GM13977 (cell line): ENCODE measurements at regions not wholly inside any gene's neighbourhood (a gene's known extent, or its start where the extent isn't known, plus 50 kb on each side); places are given as distances from the start of the nearest gene placed in this dataset.

Experiments used
- DNase-seq: peaks from one replicate; pipeline ENCODE4 v3.0.0; 2012; ENCODE audit warnings: low spot score
- in situ Hi-C: fragments of 300-500 bp; cut with MboI; formaldehyde crosslinking; loops from one replicate; pipeline ENCODE4 v1.12.0; 2022; ENCODE audit warnings: low sequenced_read_pairs, low pct_unique_long_range_greater_than_20kb, mixed read lengths, inconsistent platforms; ENCODE audit not compliant: unreplicated experiment
- TF ChIP-seq, protein P1 (sequence below): IDR thresholded peaks from 2 replicates; pipeline ENCODE4 v1.5.1; 2012; ENCODE audit warnings: mild to moderate bottlenecking, control low read depth; ENCODE audit not compliant: insufficient read depth; ENCODE audit errors: extremely low read depth, missing control alignments

DNA sequence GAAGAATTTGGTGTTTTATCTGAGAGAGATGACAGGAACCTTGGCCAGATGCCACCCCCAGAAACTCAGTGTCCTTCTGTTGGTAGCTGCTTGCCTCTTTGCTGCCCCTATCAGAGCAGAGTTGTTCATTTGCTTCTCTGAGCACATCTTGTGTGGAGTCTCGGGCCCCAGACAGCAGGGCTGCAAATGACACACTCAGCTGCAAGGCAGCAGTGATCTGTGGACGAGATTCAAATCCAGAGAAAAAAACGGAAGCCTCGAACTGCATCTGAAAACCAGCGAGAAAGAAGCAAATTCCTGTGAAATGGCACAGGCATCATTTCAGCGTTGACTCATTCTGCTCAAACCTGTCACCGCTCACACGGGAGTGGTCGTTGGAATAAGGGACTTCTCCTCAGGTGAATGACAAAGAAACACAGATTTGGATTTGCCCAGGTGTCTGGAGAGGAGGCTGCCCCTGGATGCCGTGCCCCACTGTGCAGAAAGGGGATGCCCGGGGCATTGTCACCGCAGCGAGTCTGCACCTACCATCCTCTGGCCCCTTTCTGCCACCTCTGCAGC, 144.7 kb downstream of the PFKFB3 start:
- peak; percentile 38 for DNase-seq
- in situ Hi-C loops: no loop called here
- TF ChIP-seq, protein P1, sequence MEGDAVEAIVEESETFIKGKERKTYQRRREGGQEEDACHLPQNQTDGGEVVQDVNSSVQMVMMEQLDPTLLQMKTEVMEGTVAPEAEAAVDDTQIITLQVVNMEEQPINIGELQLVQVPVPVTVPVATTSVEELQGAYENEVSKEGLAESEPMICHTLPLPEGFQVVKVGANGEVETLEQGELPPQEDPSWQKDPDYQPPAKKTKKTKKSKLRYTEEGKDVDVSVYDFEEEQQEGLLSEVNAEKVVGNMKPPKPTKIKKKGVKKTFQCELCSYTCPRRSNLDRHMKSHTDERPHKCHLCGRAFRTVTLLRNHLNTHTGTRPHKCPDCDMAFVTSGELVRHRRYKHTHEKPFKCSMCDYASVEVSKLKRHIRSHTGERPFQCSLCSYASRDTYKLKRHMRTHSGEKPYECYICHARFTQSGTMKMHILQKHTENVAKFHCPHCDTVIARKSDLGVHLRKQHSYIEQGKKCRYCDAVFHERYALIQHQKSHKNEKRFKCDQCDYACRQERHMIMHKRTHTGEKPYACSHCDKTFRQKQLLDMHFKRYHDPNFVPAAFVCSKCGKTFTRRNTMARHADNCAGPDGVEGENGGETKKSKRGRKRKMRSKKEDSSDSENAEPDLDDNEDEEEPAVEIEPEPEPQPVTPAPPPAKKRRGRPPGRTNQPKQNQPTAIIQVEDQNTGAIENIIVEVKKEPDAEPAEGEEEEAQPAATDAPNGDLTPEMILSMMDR: no peak

DNA sequence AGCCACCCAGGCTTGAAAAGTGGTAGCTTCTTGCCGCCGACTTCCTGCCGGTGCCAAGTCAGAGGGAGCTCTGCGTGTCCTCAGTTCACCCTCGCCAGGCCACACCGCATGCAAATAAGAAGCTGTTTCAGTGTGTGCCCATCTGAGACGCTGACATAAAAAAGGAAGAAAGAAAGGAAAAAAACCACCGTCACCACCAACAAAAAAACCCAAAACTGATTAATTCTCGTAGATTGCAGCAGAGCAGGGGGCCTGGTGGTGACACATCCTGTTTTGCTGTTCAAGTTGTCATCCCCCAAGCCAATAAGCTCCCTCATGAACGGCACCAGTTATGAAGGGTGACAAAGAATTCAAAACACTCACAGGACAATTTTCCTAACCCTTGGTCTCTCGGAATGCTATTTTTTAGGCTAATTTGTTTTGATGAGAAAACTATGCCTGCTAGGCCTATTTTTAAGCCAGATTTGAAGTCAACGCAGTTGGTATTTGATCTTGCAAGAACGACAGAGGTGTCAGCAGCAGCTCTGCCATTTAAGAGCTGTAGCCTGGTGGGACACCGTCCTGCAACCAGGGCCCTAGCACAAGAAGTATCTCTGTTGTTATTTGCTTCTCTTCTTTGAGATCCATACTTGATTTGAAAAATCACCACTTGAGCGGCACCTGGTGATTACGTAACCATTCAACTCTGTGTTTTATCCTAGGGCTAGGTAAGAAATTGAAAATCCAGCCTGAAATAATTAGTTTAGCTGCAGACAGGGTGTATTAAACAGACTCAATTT, 145.6 kb downstream of the PFKFB3 start:
- DNase-seq: peak; percentile 74
- in situ Hi-C loops: no loop called here
- TF ChIP-seq, protein P1: no peak

DNA sequence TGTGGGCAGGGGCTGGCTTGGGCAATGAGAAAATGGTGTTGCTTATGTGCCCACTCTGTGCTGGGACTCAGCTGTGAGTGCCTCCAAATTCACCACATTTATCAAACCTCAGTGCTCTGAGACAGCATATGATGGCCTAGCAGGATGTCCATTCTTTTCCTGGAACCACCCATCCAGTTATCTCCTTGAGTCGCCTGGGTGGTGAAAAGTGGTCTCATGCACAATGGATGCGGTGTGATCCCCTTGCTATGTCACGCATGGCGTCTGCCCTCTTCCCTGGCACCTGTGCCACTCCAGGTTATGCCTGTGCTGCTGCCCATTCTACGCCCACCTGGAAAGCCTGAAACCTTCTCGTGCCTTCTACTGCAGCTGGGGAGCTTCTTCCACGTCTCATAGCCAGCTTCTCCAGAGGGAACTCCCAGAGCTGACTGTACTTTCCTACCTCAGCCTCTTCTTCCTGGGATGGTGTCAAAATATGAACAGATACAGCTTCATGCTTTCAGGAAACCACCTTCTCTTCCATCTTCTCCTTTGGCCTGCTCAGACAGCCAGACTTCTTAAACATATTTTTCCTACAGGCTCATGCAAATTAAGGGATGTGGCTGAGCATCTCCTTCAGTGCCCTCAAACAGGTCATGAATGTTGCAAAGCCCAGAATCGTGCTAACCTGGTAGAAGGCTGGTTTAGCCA, 147.3 kb downstream of the PFKFB3 start:
- no peak for DNase-seq
- TF ChIP-seq, protein P1: no peak
- in situ Hi-C loops: no loop called here

DNA sequence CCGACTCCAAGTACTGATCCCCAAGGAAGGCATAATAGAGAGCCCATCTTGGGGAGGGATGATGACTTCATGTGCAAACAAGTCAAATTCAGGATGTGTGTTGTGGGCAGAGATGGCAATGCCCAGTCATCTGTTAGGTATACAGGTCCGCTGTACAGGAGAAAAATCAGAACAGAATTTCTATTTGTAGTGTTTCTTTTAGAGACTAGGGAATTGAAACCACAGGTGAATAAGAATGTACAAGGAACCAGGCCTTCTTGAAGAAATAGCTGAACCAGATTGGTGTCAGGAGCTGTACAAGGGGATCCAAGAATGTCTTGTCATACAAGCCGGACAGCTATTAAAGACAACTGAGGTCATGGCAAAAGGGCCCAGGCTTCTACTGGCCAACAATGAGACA, 147.9 kb downstream of the PFKFB3 start:
- TF ChIP-seq, protein P1: no peak
- in situ Hi-C loops: no loop called here
- no peak for DNase-seq

DNA sequence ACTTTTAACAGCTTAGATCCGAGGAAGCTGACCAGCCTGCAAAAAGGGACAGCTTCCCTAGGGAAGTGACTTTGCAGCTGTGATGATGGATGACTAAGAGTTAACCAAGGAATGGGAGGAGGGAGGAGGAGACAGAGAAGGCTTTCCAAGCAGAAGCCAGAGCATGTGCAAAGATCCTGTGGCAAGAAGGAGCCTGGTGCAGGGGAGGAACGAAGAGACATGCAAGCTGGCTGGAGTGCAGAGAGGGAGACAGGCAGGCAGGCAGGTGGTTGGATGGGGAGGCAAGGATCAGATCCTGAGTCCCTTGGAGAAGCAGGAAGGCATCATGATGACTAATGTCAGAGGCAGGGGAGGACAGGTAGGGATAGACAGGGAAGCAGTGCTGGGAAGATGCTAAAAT, 148.8 kb downstream of the PFKFB3 start:
- TF ChIP-seq, protein P1: no peak
- in situ Hi-C loops: no loop called here
- DNase-seq: no peak

DNA sequence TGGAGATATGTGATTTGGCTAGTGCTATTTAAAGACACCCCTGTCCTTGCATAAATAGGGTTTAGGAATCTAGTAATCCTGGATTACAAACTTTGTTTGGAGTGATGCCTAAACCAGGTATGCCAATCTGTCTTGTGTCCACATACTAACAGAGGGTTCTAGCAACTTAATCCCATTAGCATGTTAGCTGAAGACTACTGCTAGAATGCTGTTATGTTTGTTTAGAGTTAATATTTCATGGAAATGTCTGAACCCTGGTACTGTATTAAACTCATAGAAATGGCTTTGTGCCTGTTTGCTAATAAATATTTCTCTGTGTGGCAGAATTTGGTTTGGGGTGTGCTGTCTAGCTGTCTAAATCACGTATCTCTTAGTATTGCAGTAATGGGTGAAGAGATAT, 150.8 kb downstream of the PFKFB3 start:
- DNase-seq: no peak
- TF ChIP-seq, protein P1: no peak
- in situ Hi-C loops: no loop called here
